Lung (tissue), 11 donors: ENCODE measurements at regions not wholly inside any gene's neighbourhood (a gene's known extent, or its start where the extent isn't known, plus 50 kb on each side); places are given as distances from the start of the nearest gene placed in this dataset.

Experiments used
- ATAC-seq: fragments of 200-7000 bp; cut with Tn5 transposase; one replicate; pipeline ENCODE4 v1.9.1; 2020; ENCODE audit warnings: moderate number of reproducible peaks; ENCODE audit not compliant: insufficient read depth, low FRiP score
- DNase-seq, 3 donors: peaks; one replicate each; pipeline ENCODE4 v3.0.0-alpha.2; 2013 to 2017
- H3K27ac ChIP-seq, 2 donors: one replicate each; pipeline ENCODE4 v1.5.1; 2013; ENCODE audit warnings: mild to moderate bottlenecking in 2 of 2, moderate library complexity in 2 of 2, control low read depth in 1 of 2, inconsistent platforms in 1 of 2, low read depth in 1 of 2, low read length in 1 of 2
- H3K27me3 ChIP-seq, 3 donors: one replicate each; pipeline ENCODE4 v1.5.1; 2013; ENCODE audit warnings: low read length in 2 of 3; ENCODE audit not compliant: control insufficient read depth in 3 of 3, insufficient read depth in 3 of 3
- H3K36me3 ChIP-seq, 4 donors: one replicate each; pipeline ENCODE4 v1.5.1; 2013; ENCODE audit warnings: low read length in 4 of 4, mild to moderate bottlenecking in 1 of 4, moderate library complexity in 1 of 4; ENCODE audit not compliant: control insufficient read depth in 4 of 4, insufficient read depth in 4 of 4
- H3K4me1 ChIP-seq, 5 donors: one replicate each; pipeline ENCODE4 v1.5.1; 2013; ENCODE audit warnings: low read length in 5 of 5, mild to moderate bottlenecking in 2 of 5, moderate library complexity in 1 of 5; ENCODE audit not compliant: control insufficient read depth in 5 of 5, insufficient read depth in 5 of 5
- H3K4me3 ChIP-seq: one replicate; pipeline ENCODE4 v1.5.1; 2013; ENCODE audit warnings: mild to moderate bottlenecking, control low read depth, moderate library complexity
- H3K9ac ChIP-seq, 2 donors: one replicate each; pipeline ENCODE4 v1.5.1; 2013; ENCODE audit warnings: low read length in 2 of 2, control low read depth in 1 of 2; ENCODE audit not compliant: insufficient read depth in 1 of 2
- H3K9me3 ChIP-seq, 4 donors: one replicate each; pipeline ENCODE4 v1.5.1; 2013; ENCODE audit warnings: low read length in 3 of 4, mild to moderate bottlenecking in 1 of 4, moderate library complexity in 1 of 4; ENCODE audit not compliant: control insufficient read depth in 4 of 4, insufficient read depth in 3 of 4
- CTCF ChIP-seq: IDR thresholded peaks from 2 replicates; pipeline ENCODE4 v1.5.1; 2012; ENCODE audit warnings: mild to moderate bottlenecking; ENCODE audit errors: control extremely low read depth, extremely low read depth
- whole genome bisulfite sequencing, 2 donors: extraction: QIAGEN DNeasy Blood & Tissue Kit; methylation state at CpG; one replicate each; pipeline ENCODE4 v1.1.7; 2013; 5-methylcytosine and 5-hydroxymethylcytosine counted together
- donor health status: control.
- donor health status: control.
- donor health status: Bipolar disorder and iron deficiency.
- donor health status: healthy.
- donor health status: DM: yes; HTN: yes; CAD: no.

- no peak for TF ChIP-seq CTCF
- Histone ChIP-seq H3K9me3 (no peaks in the 10 kb centered on the region), H3K27me3 (no peaks in the 10 kb centered on the region), H3K9ac (no peak overlapping the region), H3K4me1 (peaks cover 0 to 5% (median 0%) of the 10 kb centered on the region in 5 donors), H3K4me3 (no peak overlapping the region), H3K27ac (no peak overlapping the region), H3K36me3 (no peaks in the 10 kb centered on the region)
- peak in 2 of 3 donors; percentile 57 to 74 for DNase-seq
- no peak for ATAC-seq
Observed at GRCh38 chr10:9608602-9609001, 1409.1 kb upstream of the CELF2 start.

GRCh38 chr10:9613338-9614075 is 1404.2 kb upstream of the CELF2 start:
- H3K36me3 ChIP-seq, result no peaks in the 10 kb centered on the region
- H3K27me3 ChIP-seq, result no peaks in the 10 kb centered on the region
- TF ChIP-seq CTCF, result no peak
- 54 to 56% methylated on average over 8 of the region's 8 CpGs for WGBS, 2 donors
- no peak overlapping the region for H3K27ac ChIP-seq
- DNase-seq (no peak), ATAC-seq (no peak)
- H3K9ac ChIP-seq, result no peak overlapping the region
- no peak overlapping the region for H3K4me3 ChIP-seq
- no peaks in the 10 kb centered on the region for H3K9me3 ChIP-seq
- H3K4me1 ChIP-seq, result peaks cover 0 to 3% (median 0%) of the 10 kb centered on the region in 5 donors

- no peak for ATAC-seq
- no peak for TF ChIP-seq CTCF
- Histone ChIP-seq H3K4me1 (no peaks in the 10 kb centered on the region), H3K4me3 (no peak overlapping the region), H3K27me3 (no peaks in the 10 kb centered on the region), H3K36me3 (no peaks in the 10 kb centered on the region), H3K9ac (no peak overlapping the region), H3K27ac (no peak overlapping the region), H3K9me3 (no peaks in the 10 kb centered on the region)
- no peak for DNase-seq
- 69 to 84% methylated on average over 3 of the region's 3 CpGs for WGBS, 2 donors
Observed at GRCh38 chr10:9615189-9615588, 1402.5 kb upstream of the CELF2 start.

- no peak overlapping the region for H3K27ac ChIP-seq
- peaks cover 0 to 16% (median 0%) of the 10 kb centered on the region in 5 donors for H3K4me1 ChIP-seq
- H3K27me3 ChIP-seq, result no peaks in the 10 kb centered on the region
- no peaks in the 10 kb centered on the region for H3K36me3 ChIP-seq
- TF ChIP-seq CTCF, result no peak
- 77 to 83% methylated on average over 6 of the region's 6 CpGs for WGBS, 2 donors
- H3K4me3 ChIP-seq, result no peak overlapping the region
- H3K9ac ChIP-seq, result no peak overlapping the region
- H3K9me3 ChIP-seq, result no peaks in the 10 kb centered on the region
- DNase-seq (no peak), ATAC-seq (no peak)
Observed at GRCh38 chr10:9621216-9621615, 1396.5 kb upstream of the CELF2 start.
